ENCODE measurements at regions not wholly inside any gene's neighbourhood (a gene's known extent, or its start where the extent isn't known, plus 50 kb on each side); places are given as distances from the start of the nearest gene placed in this dataset.

DNA sequence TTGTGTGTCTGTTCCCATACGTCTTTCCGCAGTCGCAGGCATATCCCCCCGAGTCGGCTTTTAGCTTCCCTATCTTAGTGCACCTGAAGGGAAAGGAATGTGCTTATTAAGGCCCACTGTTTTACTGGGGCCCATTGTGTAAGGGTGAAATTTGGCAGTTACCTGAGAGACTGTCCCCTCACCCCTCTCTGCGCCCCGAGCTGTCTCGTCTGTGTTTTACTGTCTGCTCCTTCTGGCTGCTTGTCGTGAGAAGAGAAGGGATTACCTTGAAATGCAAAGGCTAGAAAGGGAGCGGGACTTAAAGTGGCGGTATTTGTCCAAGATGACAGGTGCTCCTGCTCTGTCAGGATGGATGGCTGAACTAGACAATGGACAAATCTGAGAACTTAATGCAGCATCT, 233.0 kb upstream of the POU1F1 start:
- TF ChIP-seq, protein P1, sequence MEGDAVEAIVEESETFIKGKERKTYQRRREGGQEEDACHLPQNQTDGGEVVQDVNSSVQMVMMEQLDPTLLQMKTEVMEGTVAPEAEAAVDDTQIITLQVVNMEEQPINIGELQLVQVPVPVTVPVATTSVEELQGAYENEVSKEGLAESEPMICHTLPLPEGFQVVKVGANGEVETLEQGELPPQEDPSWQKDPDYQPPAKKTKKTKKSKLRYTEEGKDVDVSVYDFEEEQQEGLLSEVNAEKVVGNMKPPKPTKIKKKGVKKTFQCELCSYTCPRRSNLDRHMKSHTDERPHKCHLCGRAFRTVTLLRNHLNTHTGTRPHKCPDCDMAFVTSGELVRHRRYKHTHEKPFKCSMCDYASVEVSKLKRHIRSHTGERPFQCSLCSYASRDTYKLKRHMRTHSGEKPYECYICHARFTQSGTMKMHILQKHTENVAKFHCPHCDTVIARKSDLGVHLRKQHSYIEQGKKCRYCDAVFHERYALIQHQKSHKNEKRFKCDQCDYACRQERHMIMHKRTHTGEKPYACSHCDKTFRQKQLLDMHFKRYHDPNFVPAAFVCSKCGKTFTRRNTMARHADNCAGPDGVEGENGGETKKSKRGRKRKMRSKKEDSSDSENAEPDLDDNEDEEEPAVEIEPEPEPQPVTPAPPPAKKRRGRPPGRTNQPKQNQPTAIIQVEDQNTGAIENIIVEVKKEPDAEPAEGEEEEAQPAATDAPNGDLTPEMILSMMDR (conservative IDR thresholded peaks at IDR 0.05; ENCODE audit: low read length): no peak
- H3K4me3 ChIP-seq (ENCODE audit: low read length): no peak overlapping the region
- no peak for DNase-seq (ENCODE audit: low read depth)

DNA sequence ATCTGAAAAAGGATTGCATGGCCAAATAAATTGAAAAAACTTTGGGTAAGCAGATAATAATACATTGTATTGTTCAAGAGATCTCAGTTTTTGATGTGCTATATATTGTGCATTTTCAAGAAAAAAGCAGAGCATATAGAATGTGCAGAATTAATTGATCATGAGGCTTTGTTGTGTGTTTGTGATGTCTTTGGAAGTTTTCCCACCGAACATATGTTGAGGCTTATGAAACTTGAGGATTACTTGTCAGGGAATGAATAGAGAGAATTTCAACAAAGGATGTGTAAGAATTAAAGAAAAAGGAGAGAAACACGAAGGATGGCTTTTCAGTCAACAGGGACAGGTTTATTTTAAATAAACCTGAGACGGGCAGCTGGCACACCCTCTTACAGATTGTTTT, 232.5 kb upstream of the POU1F1 start:
- H3K4me3 ChIP-seq (ENCODE audit: low read length): no peak overlapping the region
- DNase-seq (ENCODE audit: low read depth): no peak
- TF ChIP-seq, protein P1 (conservative IDR thresholded peaks at IDR 0.05; ENCODE audit: low read length): no peak

DNA sequence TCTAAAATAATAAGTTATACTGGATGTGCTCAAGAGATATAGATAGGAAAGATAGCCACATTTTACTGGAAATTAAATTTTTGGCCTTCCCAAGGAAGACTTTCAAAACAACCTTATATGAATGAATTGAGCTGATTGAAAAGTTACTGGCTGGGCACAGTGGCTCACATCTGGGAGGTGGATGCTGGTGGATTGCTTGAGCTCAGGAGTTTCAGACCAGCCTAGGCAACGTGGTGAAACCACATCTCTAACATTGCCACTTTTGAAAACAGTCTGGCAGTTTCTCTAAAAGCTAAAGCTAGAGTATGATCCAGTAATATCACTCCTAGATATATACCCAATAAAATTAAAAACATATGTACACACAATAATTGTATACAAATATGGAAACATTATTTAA, 231.4 kb upstream of the POU1F1 start:
- TF ChIP-seq, protein P1 (conservative IDR thresholded peaks at IDR 0.05; ENCODE audit: low read length): no peak
- DNase-seq (ENCODE audit: low read depth): no peak
- no peak overlapping the region for H3K4me3 ChIP-seq (ENCODE audit: low read length)

DNA sequence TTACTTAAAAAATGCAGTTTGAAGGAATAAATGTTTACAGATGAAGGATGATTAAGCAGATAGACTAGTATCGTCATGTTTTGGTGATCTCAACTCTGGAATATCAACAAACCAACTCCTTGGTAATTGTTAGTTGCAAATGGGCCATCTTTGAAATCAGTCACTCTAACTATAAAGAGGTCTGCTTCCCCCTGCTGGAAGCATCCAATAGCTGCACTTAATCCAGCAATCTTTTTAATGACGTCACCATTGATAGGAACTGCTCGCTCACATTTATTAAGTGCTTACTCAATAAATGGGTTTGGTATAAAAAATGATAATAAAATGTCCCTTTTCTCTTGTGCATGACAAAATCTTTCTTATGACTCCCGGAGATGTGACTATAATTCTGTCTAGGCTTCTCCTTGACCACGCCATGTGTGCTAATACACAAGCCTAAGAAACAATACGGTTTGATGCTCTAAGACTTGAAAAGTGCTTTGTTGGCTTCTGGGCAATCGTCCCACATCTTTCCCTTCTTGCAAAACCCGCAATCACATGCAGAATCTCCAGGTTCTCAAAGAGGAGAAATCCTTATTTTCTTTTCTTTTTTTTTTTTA, 227.6 kb upstream of the POU1F1 start:
- TF ChIP-seq, protein P1 (conservative IDR thresholded peaks at IDR 0.05; ENCODE audit: low read length): peak; percentile 79
- DNase-seq (ENCODE audit: low read depth): peak; percentile 65
- H3K4me3 ChIP-seq (ENCODE audit: low read length): no peak overlapping the region

- TF ChIP-seq, protein P1 (conservative IDR thresholded peaks at IDR 0.05; ENCODE audit: low read length): no peak
- H3K4me3 ChIP-seq (ENCODE audit: low read length): no peak overlapping the region
- no peak for DNase-seq (ENCODE audit: low read depth)
Observed at GRCh38 chr3:87501076-87501475, 224.7 kb upstream of the POU1F1 start.

DNA sequence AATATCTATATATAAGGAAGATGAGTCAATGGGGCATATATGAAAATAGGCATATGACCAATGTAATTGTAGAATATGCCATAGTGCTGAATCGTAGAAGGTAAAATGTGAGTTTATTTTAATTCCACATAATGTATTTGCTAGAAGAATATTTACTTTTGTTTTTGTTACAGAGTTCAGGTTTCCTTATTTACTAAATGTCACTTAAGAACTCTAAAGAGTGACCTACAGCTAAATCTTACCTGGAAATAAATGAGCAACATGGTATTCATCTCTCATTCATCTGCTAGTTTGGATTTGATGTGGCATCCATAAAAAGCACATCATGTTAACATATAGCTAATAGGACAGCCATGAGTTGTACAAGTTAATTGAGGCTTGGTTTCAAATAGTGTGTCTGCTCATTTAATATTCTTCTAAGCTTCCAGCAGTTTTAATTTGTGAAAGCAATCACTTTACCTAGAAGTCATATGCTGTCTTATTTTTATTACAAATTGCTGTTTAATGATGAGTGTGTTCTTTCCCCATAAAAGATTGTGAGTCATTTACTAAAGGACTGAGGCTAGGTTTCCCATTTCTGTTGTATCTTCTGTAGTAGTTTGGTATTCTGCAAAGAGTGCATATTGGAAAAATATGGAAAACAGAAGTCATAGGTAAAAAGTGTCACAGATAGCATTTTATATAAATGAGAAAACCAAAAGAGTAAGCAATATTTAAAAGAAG, 222.1 kb upstream of the POU1F1 start:
- DNase-seq (ENCODE audit: low read depth): no peak

More for the DNA sequence above, 222.1 kb upstream of the POU1F1 start:
- H3K4me3 ChIP-seq (ENCODE audit: low read length): no peak overlapping the region
- TF ChIP-seq, protein P1 (conservative IDR thresholded peaks at IDR 0.05; ENCODE audit: low read length): no peak
